ENCODE measurements at regions not wholly inside any gene's neighbourhood (a gene's known extent, or its start where the extent isn't known, plus 50 kb on each side); places are given as distances from the start of the nearest gene placed in this dataset.

- TF ChIP-seq HMGA2 (CRISPR knock-in tag; IDR thresholded peaks at IDR 0.05) (no peak), IRF2 (CRISPR knock-in tag; IDR thresholded peaks at IDR 0.05; ENCODE audit: borderline replicate concordance, low read depth) (no peak), USF1 (CRISPR knock-in tag; IDR thresholded peaks at IDR 0.05) (no peak), ZMAT4 (CRISPR knock-in tag; IDR thresholded peaks at IDR 0.05) (no peak), CBFB (CRISPR knock-in tag; IDR thresholded peaks at IDR 0.05; ENCODE audit: low read depth) (no peak), ESRRA (CRISPR knock-in tag; IDR thresholded peaks at IDR 0.05; ENCODE audit: borderline replicate concordance) (no peak)
- peaks cover 13% of the 10 kb centered on the region for H3K9me3 Mint-ChIP-seq
- ChIA-PET POLR2A (no interaction called here), CTCF (no interaction called here)
- DNase-seq (ENCODE audit: low spot score), result no peak
- ATAC-seq, result peak; percentile 49
- H3K36me3 Mint-ChIP-seq, result 0 out of 2 replicates have a peak, but pooled peaks cover 6% of the 10 kb centered on the region
- H3K4me1 Mint-ChIP-seq, result peaks cover 39% of the 10 kb centered on the region
- no peaks in the 10 kb centered on the region for H3K27me3 Mint-ChIP-seq (ENCODE audit: low read depth)
- no peak overlapping the region for H3K4me3 Mint-ChIP-seq
- peak overlapping the region; percentile 91 for H3K27ac Mint-ChIP-seq
Measured at GRCh38 chr9:106677374-106677773, 185.6 kb upstream of the ZNF462 start.

- ATAC-seq (no peak), DNase-seq (ENCODE audit: low spot score) (no peak)
- ChIA-PET CTCF (no interaction called here), POLR2A (no interaction called here)
- peaks cover 15% of the 10 kb centered on the region for H3K9me3 Mint-ChIP-seq
- H3K4me1 Mint-ChIP-seq, result peaks cover 39% of the 10 kb centered on the region
- H3K27me3 Mint-ChIP-seq (ENCODE audit: low read depth), result no peaks in the 10 kb centered on the region
- peak overlapping the region; percentile 91 for H3K27ac Mint-ChIP-seq
- H3K4me3 Mint-ChIP-seq, result no peak overlapping the region
- H3K36me3 Mint-ChIP-seq, result 0 out of 2 replicates have a peak, but pooled peaks cover 6% of the 10 kb centered on the region
- TF ChIP-seq ZNF121 (CRISPR knock-in tag; IDR thresholded peaks at IDR 0.05) (no peak), ARID4B (CRISPR knock-in tag; IDR thresholded peaks at IDR 0.05; ENCODE audit: borderline replicate concordance) (no peak), EMX1 (CRISPR knock-in tag; IDR thresholded peaks at IDR 0.05) (no peak), CTCF (IDR thresholded peaks at IDR 0.05) (no peak), GTF2I (CRISPR knock-in tag; conservative IDR thresholded peaks at IDR 0.05) (no peak), ZNF671 (CRISPR knock-in tag; IDR thresholded peaks at IDR 0.05) (no peak)
Measured at GRCh38 chr9:106677830-106678229, 185.1 kb upstream of the ZNF462 start.

GRCh38 chr9:106678273-106678672, 184.7 kb upstream of the ZNF462 start:
- H3K4me1 Mint-ChIP-seq, result peaks cover 39% of the 10 kb centered on the region
- H3K9me3 Mint-ChIP-seq, result peaks cover 15% of the 10 kb centered on the region
- ChIA-PET POLR2A (no interaction called here), CTCF (no interaction called here)
- DNase-seq (ENCODE audit: low spot score) (no peak), ATAC-seq (peak; percentile 76)
- peak overlapping the region; percentile 22; the same call in 1 of the 2 replicates for H3K4me3 Mint-ChIP-seq
- peak overlapping the region; percentile 87 for H3K27ac Mint-ChIP-seq
- no peaks in the 10 kb centered on the region for H3K27me3 Mint-ChIP-seq (ENCODE audit: low read depth)
- TF ChIP-seq USF2 (CRISPR knock-in tag; IDR thresholded peaks at IDR 0.05) (peak; percentile 20; the same call in 1 of the 2 replicates), ZNF138 (CRISPR knock-in tag; conservative IDR thresholded peaks at IDR 0.05) (no peak), SMAD3 (CRISPR knock-in tag; IDR thresholded peaks at IDR 0.05; ENCODE audit: borderline replicate concordance) (0 out of 2 replicates have a peak, but pooled peaks have one; percentile 26), ETV6 (CRISPR knock-in tag; IDR thresholded peaks at IDR 0.05) (0 out of 2 replicates have a peak, but pooled peaks have one; percentile 38)
- H3K36me3 Mint-ChIP-seq, result 0 out of 2 replicates have a peak, but pooled peaks cover 6% of the 10 kb centered on the region

Data from WTC11 (cell line).